DND-41 (cell line): ENCODE measurements at regions not wholly inside any gene's neighbourhood (a gene's known extent, or its start where the extent isn't known, plus 50 kb on each side); places are given as distances from the start of the nearest gene placed in this dataset.

ENCODE experiments used
- EZH2 ChIP-seq: IDR thresholded peaks from 3 replicates; pipeline ENCODE4 v1.6.1; 2012; ENCODE audit warnings: borderline replicate concordance, low read depth, mild to moderate bottlenecking, moderate library complexity, low read length, inconsistent platforms; ENCODE audit not compliant: severe bottlenecking
- TF ChIP-seq, protein P1 (sequence below): IDR thresholded peaks from 2 replicates; pipeline ENCODE4 v1.5.1; 2012; ENCODE audit warnings: borderline replicate concordance, low read length, moderate library complexity, mild to moderate bottlenecking; ENCODE audit not compliant: poor library complexity, severe bottlenecking; ENCODE audit errors: extremely low read depth

GRCh38 chr2:236675051-236675450 is 105.4 kb downstream of the ACKR3 start:
- TF ChIP-seq, protein P1, sequence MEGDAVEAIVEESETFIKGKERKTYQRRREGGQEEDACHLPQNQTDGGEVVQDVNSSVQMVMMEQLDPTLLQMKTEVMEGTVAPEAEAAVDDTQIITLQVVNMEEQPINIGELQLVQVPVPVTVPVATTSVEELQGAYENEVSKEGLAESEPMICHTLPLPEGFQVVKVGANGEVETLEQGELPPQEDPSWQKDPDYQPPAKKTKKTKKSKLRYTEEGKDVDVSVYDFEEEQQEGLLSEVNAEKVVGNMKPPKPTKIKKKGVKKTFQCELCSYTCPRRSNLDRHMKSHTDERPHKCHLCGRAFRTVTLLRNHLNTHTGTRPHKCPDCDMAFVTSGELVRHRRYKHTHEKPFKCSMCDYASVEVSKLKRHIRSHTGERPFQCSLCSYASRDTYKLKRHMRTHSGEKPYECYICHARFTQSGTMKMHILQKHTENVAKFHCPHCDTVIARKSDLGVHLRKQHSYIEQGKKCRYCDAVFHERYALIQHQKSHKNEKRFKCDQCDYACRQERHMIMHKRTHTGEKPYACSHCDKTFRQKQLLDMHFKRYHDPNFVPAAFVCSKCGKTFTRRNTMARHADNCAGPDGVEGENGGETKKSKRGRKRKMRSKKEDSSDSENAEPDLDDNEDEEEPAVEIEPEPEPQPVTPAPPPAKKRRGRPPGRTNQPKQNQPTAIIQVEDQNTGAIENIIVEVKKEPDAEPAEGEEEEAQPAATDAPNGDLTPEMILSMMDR = no peak
- no peak for TF ChIP-seq EZH2
